ENCODE measurements at regions not wholly inside any gene's neighbourhood (a gene's known extent, or its start where the extent isn't known, plus 50 kb on each side); places are given as distances from the start of the nearest gene placed in this dataset.

- H3K18ac ChIP-seq (ENCODE audit: low read depth, low read length) = no peak overlapping the region
- no peak overlapping the region for H2BK120ac ChIP-seq (ENCODE audit: low read depth, low read length)
- H3K23ac ChIP-seq (ENCODE audit: low read depth, low read length) = no peak overlapping the region
- H3K27me3 ChIP-seq (ENCODE audit: control insufficient read depth, insufficient read depth, low read length) = no peaks in the 10 kb centered on the region
- no peak overlapping the region for H2BK5ac ChIP-seq (ENCODE audit: low read depth, low read length, poor library complexity, severe bottlenecking)
- H2AK5ac ChIP-seq (ENCODE audit: low read depth, low read length) = no peak overlapping the region
- no peak overlapping the region for H2AK9ac ChIP-seq (replicated peaks; ENCODE audit: low read depth, low read length, poor library complexity)
- H4K5ac ChIP-seq (ENCODE audit: low read depth, low read length) = no peak overlapping the region
- ChIA-PET POLR2A (ENCODE audit: unreplicated experiment) (no interaction called here), CTCF (no interaction called here)
- ATAC-seq (ENCODE audit: low read depth) (no peak), DNase-seq (no peak)
- in situ Hi-C loops (cut with MboI; ENCODE audit: low sequenced_read_pairs) = no loop called here
- no peaks in the 10 kb centered on the region for H3K9me1 ChIP-seq (ENCODE audit: insufficient read depth, low read length)
- no peaks in the 10 kb centered on the region for H3K79me1 ChIP-seq (ENCODE audit: low read depth in 1 of 2, low read length in 2 of 2)
- H4K91ac ChIP-seq (ENCODE audit: insufficient read depth, low read depth, low read length) = no peak overlapping the region
- dilution Hi-C loops (cut with HindIII; ENCODE audit: low sequenced_read_pairs, unreplicated experiment) = no loop called here
- no peak overlapping the region for H3K27ac ChIP-seq (ENCODE audit: insufficient read depth, low read length)
- H3K56ac ChIP-seq (ENCODE audit: extremely low read depth, insufficient read depth, low read length) = no peak overlapping the region
- H3K14ac ChIP-seq (replicated peaks; ENCODE audit: low read depth, low read length) = no peak overlapping the region
- H3K9me3 ChIP-seq (ENCODE audit: control insufficient read depth, insufficient read depth, low read length) = no peaks in the 10 kb centered on the region
- intact Hi-C loops (cut with micrococcal nuclease) = no loop called here
- H3K36me3 ChIP-seq (ENCODE audit: control insufficient read depth, insufficient read depth, low read length) = no peaks in the 10 kb centered on the region
- no peak overlapping the region for H3K4me2 ChIP-seq (ENCODE audit: low read depth, low read length)
- H2BK20ac ChIP-seq (ENCODE audit: low read depth, low read length) = no peak overlapping the region
- H4K20me1 ChIP-seq (ENCODE audit: insufficient read depth, low read length) = no peaks in the 10 kb centered on the region
- H3K9ac ChIP-seq (ENCODE audit: low read depth, low read length) = no peak overlapping the region
- H4K8ac ChIP-seq (ENCODE audit: low read depth in 2 of 2, low read length in 2 of 2) = no peak overlapping the region
- no peak overlapping the region for H2AFZ ChIP-seq (replicated peaks; ENCODE audit: low read length, poor library complexity)
- no peak overlapping the region for H2BK15ac ChIP-seq (ENCODE audit: low read depth, low read length)
- no peak overlapping the region for H3K4ac ChIP-seq (ENCODE audit: low read depth, low read length)
- H3K4me1 ChIP-seq (ENCODE audit: control insufficient read depth, insufficient read depth, low read length) = no peaks in the 10 kb centered on the region
- no CpG with 5 or more reads among the region's 1 CpG for WGBS, 2 experiments (ENCODE audit: extremely low coverage in 2 of 2, insufficient read length in 1 of 2)
- H3K4me3 ChIP-seq (ENCODE audit: insufficient read depth, low read depth, low read length) = no peak overlapping the region
- BruUV-seq (replicated peaks) = no TSS peak
- TF ChIP-seq RFX5 (IDR thresholded peaks at IDR 0.05; ENCODE audit: low read depth, low read length) (no peak), MAZ (IDR thresholded peaks at IDR 0.05; ENCODE audit: borderline replicate concordance, low read depth, low read length) (no peak), ELK1 (IDR thresholded peaks at IDR 0.05; ENCODE audit: borderline replicate concordance, low read depth, low read length) (no peak), SMC3 (IDR thresholded peaks at IDR 0.05; ENCODE audit: low read depth, low read length) (no peak), RCOR1 (IDR thresholded peaks at IDR 0.05; ENCODE audit: insufficient replicate concordance, low read length) (no peak), CEBPB (IDR thresholded peaks at IDR 0.05; ENCODE audit: low read depth, low read length) (no peak), RAD21 (IDR thresholded peaks at IDR 0.05; ENCODE audit: low read length) (no peak), NFE2L2 (IDR thresholded peaks at IDR 0.05; ENCODE audit: low read depth, low read length) (no peak), USF2 (IDR thresholded peaks at IDR 0.05; ENCODE audit: low read depth, low read length) (no peak), MAFK (IDR thresholded peaks at IDR 0.05; ENCODE audit: low read depth, low read length) (no peak), CHD1 (IDR thresholded peaks at IDR 0.05; ENCODE audit: low read depth, low read length) (no peak), POLR2A (IDR thresholded peaks at IDR 0.05; ENCODE audit: low read depth, low read length) (no peak), MXI1 (IDR thresholded peaks at IDR 0.05; ENCODE audit: borderline replicate concordance, low read depth, low read length) (no peak), FOS (IDR thresholded peaks at IDR 0.05; ENCODE audit: low read depth, low read length) (no peak), CTCF (conservative IDR thresholded peaks at IDR 0.05; ENCODE audit: low read depth, low read length) (no peak)
Observed at GRCh38 chrX:76971393-76972376, 475.5 kb upstream of the FGF16 start.

Measured in IMR-90 (cell line).